Breast epithelium (tissue), 4 donors: ENCODE measurements at regions not wholly inside any gene's neighbourhood (a gene's known extent, or its start where the extent isn't known, plus 50 kb on each side); places are given as distances from the start of the nearest gene placed in this dataset.
"Not testable (repeated sequence)": the region's sequence is repeated elsewhere in the genome, so short reads cannot be mapped to it uniquely, and the experiment has no call there.

ENCODE experiments used
- DNase-seq, 2 donors: peaks; one replicate each; pipeline ENCODE4 v3.0.0-alpha.2; 2019; ENCODE audit warnings: low spot score in 2 of 2
- H3K27ac ChIP-seq, 2 donors: fragments of 200-600 bp; sonication (generic) in 1 of 2; one replicate each; pipeline ENCODE4 v1.5.1; 2016 to 2019; ENCODE audit warnings: mild to moderate bottlenecking in 1 of 2
- H3K27me3 ChIP-seq, 2 donors: fragments of 200-600 bp; sonication (generic) in 1 of 2; one replicate each; pipeline versions ENCODE4 v1.5.1 to v1.6.0; 2017 to 2019; ENCODE audit warnings: control low read depth in 1 of 2, mild to moderate bottlenecking in 1 of 2
- H3K36me3 ChIP-seq: fragments of 200-600 bp; one replicate; pipeline ENCODE4 v1.5.1; 2019
- H3K4me1 ChIP-seq, 2 donors: fragments of 200-600 bp; sonication (generic); one replicate each; pipeline ENCODE4 v1.5.1; 2016 to 2019; ENCODE audit warnings: control low read depth in 1 of 2
- H3K4me3 ChIP-seq, 3 donors: fragments of 200-600 bp; sonication (generic); 1 replicate in 2 of 3; 2 replicates in 1 of 3; pipeline ENCODE4 v1.5.1; 2016 to 2019; ENCODE audit warnings: mild to moderate bottlenecking in 3 of 3, moderate library complexity in 2 of 3
- H3K9me3 ChIP-seq, 2 donors: fragments of 200-600 bp; sonication (generic) in 1 of 2; one replicate each; pipeline ENCODE4 v1.5.1; 2016 to 2019; ENCODE audit warnings: control low read depth in 1 of 2
- CTCF ChIP-seq, 3 donors: fragments of 450-650 bp; IDR thresholded peaks; one replicate each; pipeline ENCODE4 v1.5.1; 2016 to 2017; ENCODE audit warnings: antibody characterized with exemption in 3 of 3, mild to moderate bottlenecking in 3 of 3, moderate library complexity in 3 of 3
- POLR2A ChIP-seq: fragments of 450-650 bp; IDR thresholded peaks from one replicate; pipeline ENCODE4 v1.6.1; 2016; ENCODE audit warnings: antibody characterized with exemption, mild to moderate bottlenecking, moderate library complexity
- POLR2AphosphoS5 ChIP-seq, 3 donors: sonication (generic); formaldehyde crosslinking; IDR thresholded peaks; one replicate each; pipeline ENCODE4 v1.6.1; 2017; ENCODE audit warnings: antibody characterized with exemption in 3 of 3
- intact Hi-C: fragments of 100-400 bp; cut with DNase I; formaldehyde crosslinking; loops from one replicate; pipeline ENCODE4 v1.15.1; 2023; ENCODE audit warnings: low total_unique reads

DNA sequence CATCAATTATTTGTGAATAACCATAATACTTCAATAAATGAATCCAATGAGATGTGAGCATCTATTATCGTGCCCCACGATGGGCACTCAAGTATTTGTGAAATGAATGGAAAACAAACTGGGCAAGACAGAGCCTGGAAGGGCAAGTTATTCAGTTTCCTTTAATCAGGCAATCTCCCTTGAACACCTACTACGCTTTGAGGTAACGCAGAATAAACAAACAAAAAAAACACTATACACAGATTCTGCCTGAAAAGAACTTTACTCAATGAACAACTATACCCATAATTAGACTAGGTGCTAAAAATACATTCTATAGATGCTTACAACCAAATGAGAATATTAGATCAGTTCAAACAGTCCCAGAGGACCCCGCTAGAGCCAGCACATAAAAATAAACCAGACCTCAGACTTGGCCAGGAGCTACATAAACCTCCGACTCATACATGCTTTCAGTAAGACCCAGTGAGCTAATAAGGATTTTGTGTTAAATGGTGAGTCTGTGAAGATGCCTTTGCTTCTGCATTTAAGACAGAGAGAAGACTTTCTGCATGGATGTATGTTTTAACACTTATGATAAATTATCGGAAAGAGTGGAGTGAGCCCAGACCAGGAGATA, 121.3 kb downstream of the MPP7 start:
- TF ChIP-seq POLR2AphosphoS5 (IDR thresholded peaks at IDR 0.05) (no peak), POLR2A (no peak), CTCF (IDR thresholded peaks at IDR 0.05) (no peak)
- Histone ChIP-seq H3K27ac (no peak overlapping the region), H3K36me3 (no peaks in the 10 kb centered on the region), H3K4me3 (no peak overlapping the region), H3K9me3 (no peaks in the 10 kb centered on the region), H3K4me1 (no peaks in the 10 kb centered on the region), H3K27me3 (no peaks in the 10 kb centered on the region)
- no peak for DNase-seq
- intact Hi-C loops = no loop called here

DNA sequence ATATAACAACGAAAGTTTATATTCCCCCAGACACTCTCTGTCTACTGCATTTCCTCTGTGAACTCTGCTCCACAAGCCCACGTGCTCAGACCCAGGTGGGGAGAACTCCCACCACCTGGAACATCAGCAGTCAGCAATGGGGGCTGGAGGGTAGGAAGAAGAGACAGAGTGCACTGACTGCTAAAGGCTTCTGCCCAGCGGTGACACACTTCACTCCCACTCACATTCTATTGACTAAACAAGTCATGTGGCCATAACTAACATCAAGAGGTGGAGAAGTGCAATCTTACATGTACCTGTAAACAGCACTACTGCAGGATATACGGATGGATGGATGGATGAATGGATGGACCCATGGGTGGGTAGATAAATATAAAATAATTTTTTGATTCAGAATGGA, 122.2 kb downstream of the MPP7 start:
- H3K36me3 ChIP-seq = no peaks in the 10 kb centered on the region
- no peak for DNase-seq
- H3K27ac ChIP-seq = no peak overlapping the region
- H3K4me1 ChIP-seq = no peaks in the 10 kb centered on the region
- H3K4me3 ChIP-seq = no peak overlapping the region
- no peaks in the 10 kb centered on the region for H3K27me3 ChIP-seq
- intact Hi-C loops = no loop called here
- TF ChIP-seq CTCF (IDR thresholded peaks at IDR 0.05) (no peak), POLR2A (no peak), POLR2AphosphoS5 (IDR thresholded peaks at IDR 0.05) (no peak)
- no peaks in the 10 kb centered on the region for H3K9me3 ChIP-seq

GRCh38 chr10:28179743-28180099, 123.1 kb downstream of the MPP7 start:
- no peak for DNase-seq
- intact Hi-C loops = no loop called here
- H3K4me3 ChIP-seq = no peak overlapping the region
- H3K36me3 ChIP-seq = no peaks in the 10 kb centered on the region
- no peaks in the 10 kb centered on the region for H3K27me3 ChIP-seq
- H3K9me3 ChIP-seq = no peaks in the 10 kb centered on the region
- no peaks in the 10 kb centered on the region for H3K4me1 ChIP-seq
- no peak for TF ChIP-seq POLR2AphosphoS5 (IDR thresholded peaks at IDR 0.05)
- no peak for TF ChIP-seq CTCF (IDR thresholded peaks at IDR 0.05)
- TF ChIP-seq POLR2A = no peak
- H3K27ac ChIP-seq = no peak overlapping the region

- no peaks in the 10 kb centered on the region for H3K27me3 ChIP-seq
- H3K4me3 ChIP-seq = no peak overlapping the region
- intact Hi-C loops = no loop called here
- DNase-seq = no peak
- H3K27ac ChIP-seq = no peak overlapping the region
- H3K36me3 ChIP-seq = no peaks in the 10 kb centered on the region
- no peaks in the 10 kb centered on the region for H3K9me3 ChIP-seq
- TF ChIP-seq POLR2A = no peak
- no peak for TF ChIP-seq POLR2AphosphoS5 (IDR thresholded peaks at IDR 0.05)
- TF ChIP-seq CTCF (IDR thresholded peaks at IDR 0.05) = peak; percentile 59 to 75 (median 59)
- no peaks in the 10 kb centered on the region for H3K4me1 ChIP-seq
These were observed 123.7 kb downstream of the MPP7 start for GRCh38 chr10:28179006-28179742.

DNA sequence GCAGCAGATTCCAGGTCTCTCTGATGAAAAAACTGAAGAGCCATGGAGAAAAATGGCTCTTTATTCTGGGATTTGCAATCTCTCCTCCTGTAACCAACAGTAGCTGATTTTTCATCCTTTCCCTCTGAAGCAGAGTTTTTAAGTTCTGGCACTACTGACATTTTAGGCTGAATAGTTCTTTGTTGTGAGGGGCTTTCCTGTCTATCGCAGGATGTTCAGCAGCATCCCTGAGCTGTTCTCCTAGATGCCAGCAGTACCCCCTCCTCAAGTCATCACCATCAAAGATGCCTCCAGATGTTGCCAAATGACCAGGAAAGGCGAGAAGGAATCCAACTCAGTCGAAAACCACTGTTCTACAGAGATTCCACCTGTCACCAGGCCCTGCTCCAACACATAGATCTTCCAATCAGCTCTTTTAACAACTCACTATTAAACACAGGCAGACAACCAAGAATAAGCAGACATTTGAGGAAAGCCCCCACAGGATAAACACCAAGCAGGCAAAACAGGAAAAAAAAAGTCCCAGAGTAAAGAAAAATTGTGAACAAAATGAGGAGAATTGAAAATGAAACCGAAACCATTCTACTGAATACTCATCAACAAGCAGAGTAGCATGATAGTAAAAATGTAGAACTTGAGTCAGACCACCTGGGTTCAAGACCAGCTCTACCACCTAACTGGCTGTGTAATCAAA, 124.8 kb downstream of the MPP7 start:
- no peaks in the 10 kb centered on the region for H3K36me3 ChIP-seq
- intact Hi-C loops = no loop called here
- peak overlapping the region; percentile 4 to 35 for H3K27ac ChIP-seq

GRCh38 chr10:28176498-28176897, 126.4 kb downstream of the MPP7 start:
- H3K36me3 ChIP-seq, H3K27me3 ChIP-seq, H3K27ac ChIP-seq, H3K9me3 ChIP-seq, H3K4me1 ChIP-seq, intact Hi-C loops, DNase-seq, H3K4me3 ChIP-seq: not testable (repeated sequence)

More for the DNA sequence above, 124.8 kb downstream of the MPP7 start:
- no peaks in the 10 kb centered on the region for H3K4me1 ChIP-seq
- no peak for DNase-seq
- no peaks in the 10 kb centered on the region for H3K9me3 ChIP-seq
- peak overlapping the region in 2 of 3 donors; percentile 25 to 42 for H3K4me3 ChIP-seq
- no peaks in the 10 kb centered on the region for H3K27me3 ChIP-seq
- TF ChIP-seq CTCF (IDR thresholded peaks at IDR 0.05) = no peak
- TF ChIP-seq POLR2AphosphoS5 (IDR thresholded peaks at IDR 0.05) = no peak
- TF ChIP-seq POLR2A = no peak
